Skeletal muscle cell (primary cell): ENCODE measurements at regions not wholly inside any gene's neighbourhood (a gene's known extent, or its start where the extent isn't known, plus 50 kb on each side); places are given as distances from the start of the nearest gene placed in this dataset.

Experiments used
- DNase-seq: peaks from one replicate; pipeline ENCODE4 v3.0.0-alpha.2; 2010; ENCODE audit warnings: low read depth
- H3K4me3 ChIP-seq: 2 replicates; pipeline ENCODE4 v1.5.1; 2011; ENCODE audit warnings: low read depth, mild to moderate bottlenecking, control low read depth, low read length, moderate library complexity

DNA sequence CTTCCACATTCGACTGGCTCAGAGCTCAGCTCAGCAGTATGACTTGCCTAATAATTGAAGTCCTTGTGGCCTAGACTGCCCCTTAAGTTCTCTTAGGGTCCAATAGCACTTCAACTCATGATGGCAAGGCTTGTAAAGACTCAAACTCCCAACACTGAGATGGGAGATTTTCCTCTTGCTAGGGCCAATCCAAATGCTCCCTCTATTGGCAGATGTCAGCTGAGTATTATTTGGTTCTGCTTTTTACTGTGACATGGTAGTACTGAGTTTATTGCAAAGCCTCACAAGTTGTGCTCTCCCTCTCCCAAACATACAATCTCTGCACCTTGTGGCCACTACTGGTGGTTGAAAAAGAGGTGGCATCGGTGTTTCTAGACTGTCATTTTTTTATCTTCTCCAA, 164.2 kb downstream of the ALG10 start:
- no peak overlapping the region for H3K4me3 ChIP-seq
- DNase-seq = no peak

DNA sequence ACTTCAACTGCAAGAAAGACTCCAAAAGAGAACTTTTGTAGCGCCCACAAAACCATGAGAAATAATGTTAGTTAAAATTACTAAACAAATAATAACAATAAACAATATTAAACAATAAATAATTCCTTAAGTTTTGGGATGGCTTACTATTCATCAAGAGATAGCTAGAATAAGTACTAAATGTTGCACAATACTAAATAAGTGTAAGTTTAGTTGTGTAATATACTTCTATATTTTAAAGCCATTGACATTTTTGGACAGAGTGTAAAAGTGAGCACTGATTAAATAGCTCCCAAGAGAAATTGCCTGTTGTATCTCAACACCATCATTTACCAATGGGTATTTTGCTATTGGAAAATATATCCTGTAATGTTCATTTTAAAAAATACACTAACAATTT, 166.7 kb downstream of the ALG10 start:
- H3K4me3 ChIP-seq = no peak overlapping the region
- DNase-seq = no peak

GRCh38 chr12:34190054-34190453, 167.8 kb downstream of the ALG10 start:
- H3K4me3 ChIP-seq = no peak overlapping the region
- no peak for DNase-seq

GRCh38 chr12:34198924-34199323, 176.6 kb downstream of the ALG10 start:
- no peak overlapping the region for H3K4me3 ChIP-seq
- no peak for DNase-seq

GRCh38 chr12:34203866-34204620, 181.7 kb downstream of the ALG10 start:
- no peak overlapping the region for H3K4me3 ChIP-seq

DNA sequence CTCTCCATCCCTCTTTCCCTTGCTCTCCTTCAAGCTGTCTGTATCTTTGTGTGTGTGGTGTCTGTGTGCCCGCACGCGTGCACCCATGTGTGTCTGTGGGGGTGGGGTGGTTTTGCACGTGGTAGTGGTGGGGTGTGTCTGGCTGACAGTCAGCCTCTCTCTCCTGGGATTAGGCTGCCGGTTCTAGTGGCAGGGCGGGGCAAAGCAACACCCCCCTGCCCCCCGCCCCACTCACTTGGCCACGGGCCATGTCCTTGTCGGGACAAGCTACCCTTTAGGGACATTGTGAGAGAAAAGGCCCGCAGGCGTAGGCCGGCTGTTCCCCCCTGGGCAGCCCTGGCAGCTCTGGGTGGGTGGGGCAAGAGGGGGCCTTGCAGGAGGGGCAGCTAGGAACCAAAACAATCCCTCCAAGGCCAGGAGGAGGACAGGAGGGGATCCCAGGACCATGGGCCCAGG, 182.6 kb downstream of the ALG10 start:
- DNase-seq = no peak
- H3K4me3 ChIP-seq = no peak overlapping the region

More at GRCh38 chr12:34203866-34204620, 181.7 kb downstream of the ALG10 start:
- no peak for DNase-seq

DNA sequence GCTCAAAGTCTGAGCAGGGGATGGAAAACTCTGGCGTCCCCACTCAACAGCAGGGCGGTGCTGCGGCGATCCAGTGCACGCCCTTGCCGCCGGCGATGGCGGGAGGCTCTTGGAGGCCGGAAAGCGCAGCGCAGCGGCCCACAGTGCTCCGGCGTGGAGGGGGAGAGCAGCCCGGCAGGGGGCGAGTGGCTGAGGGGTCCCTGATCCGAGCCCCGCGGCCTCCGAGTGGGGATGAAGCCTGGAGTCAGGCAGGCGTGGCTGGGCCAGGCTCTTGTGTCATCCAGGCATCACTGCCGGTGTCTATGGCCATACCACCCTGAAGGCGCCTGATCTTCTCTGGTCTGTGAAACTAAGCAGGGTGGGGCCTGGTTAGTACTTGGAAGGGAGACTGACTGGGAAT, 183.1 kb downstream of the ALG10 start:
- no peak overlapping the region for H3K4me3 ChIP-seq
- no peak for DNase-seq

- no peak overlapping the region for H3K4me3 ChIP-seq
- no peak for DNase-seq
Observed at GRCh38 chr12:34206061-34206785, 183.9 kb downstream of the ALG10 start.

DNA sequence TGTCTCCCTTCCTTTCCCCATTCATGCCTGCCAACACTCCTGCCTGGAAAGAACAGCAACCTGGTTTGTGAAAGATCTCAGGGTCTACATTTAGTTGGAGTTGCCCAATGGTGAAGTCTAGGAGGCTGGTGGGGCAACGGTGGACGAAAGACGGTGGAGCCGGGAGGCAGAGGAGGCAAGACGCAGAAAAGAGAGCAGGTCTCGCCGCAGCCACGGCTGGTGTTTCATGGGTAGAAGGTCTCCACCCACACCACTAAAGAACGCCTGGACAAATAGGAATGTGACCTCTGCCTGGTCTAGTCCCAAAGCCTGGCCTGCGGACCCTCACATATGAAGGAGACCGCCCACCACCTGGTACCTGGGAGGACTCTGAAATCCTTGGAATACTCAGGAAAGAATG, 185.6 kb downstream of the ALG10 start:
- no peak for DNase-seq
- no peak overlapping the region for H3K4me3 ChIP-seq

DNA sequence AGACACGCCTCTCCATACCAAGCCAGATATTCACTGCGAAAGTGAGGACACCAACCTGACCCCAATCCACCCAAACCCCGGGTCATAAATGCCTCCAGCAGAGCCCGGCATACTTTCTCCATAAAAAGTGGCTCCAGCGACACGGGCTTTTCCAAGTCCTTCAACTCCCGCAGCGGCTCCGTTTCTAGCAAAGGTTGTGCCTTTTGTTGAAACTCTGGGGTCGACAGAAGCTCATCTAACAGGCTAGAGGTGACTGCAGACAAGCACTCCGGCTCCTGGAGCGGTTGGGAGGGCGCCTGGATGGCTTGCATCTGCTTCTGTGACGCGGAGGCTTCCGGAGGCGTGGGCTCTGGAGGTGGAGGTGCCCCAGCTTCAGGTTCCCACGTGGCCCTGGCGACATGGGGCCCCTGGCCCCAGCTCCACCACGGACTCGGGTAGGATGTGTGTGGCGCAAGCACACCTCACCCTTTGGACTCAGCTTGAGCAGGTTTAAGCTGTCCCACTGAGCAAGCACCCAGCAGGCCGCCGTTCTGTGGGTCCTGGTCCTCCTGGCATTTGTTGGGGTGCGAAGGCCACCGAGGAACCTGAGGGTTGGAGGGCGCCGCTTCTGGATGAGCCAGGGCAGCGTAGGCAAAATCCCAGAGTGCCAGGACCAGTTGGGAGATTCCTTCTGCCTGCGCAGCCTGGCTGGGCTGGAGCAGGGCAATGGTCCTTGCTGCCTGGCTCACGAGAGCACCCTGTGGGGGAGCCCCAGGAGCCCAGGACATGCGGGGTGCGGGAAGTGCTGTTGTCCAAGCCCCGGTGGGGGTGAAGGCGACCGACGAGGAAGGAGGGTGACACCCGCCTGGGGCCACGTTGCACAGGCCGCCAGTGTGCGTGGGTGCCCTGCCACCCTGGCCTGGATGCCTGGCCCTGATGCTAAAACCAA, 186.3 kb downstream of the ALG10 start:
- DNase-seq = no peak
- H3K4me3 ChIP-seq = no peak overlapping the region

DNA sequence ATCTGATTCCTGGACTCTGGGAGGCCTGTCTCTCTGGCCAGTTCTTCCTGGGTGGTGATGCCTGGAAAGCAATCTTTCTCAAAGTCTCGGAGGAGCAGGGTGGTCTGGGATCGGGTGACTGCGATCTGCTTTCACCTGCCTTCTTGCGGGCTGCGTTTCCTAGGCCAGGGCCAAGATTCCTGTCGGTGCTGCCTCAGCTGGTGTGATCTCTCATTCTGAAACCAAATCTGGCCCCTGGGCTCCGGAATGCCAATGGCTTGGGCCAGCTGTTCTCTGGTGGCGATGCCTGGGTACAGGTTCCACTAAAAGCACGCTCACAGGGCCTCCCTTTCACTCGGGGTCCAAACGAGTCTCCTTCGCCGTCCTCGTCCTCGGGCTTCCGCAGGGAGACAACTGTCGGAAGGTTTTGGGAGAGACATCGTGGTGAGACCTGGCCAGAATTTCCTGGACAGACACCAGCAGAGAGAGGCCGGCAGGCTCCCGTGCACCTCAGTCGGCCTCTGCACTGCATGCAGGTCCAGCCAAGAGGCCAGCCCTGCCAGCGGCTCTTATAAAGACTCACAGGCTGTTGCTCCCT, 187.1 kb downstream of the ALG10 start:
- no peak for DNase-seq
- no peak overlapping the region for H3K4me3 ChIP-seq

DNA sequence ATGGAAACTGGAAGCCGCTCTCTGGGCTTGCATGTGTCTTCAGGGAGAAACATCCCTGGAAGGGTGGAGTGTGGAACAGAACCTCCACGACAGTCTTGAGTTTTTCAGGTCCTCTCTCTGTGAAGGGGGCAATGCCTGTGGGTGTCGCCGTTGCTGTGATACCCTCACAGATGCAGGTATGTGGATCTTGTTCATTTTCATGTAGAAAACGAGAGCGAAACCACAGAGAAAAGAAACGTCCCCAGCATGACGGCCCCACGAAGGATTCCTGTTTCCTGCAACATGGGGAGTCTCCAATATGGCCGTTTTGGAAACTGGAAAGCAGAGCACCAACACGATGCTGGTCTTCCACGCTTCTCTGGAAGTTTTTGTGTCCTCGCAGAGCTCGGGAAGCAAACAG, 187.9 kb downstream of the ALG10 start:
- H3K4me3 ChIP-seq = no peak overlapping the region
- no peak for DNase-seq

DNA sequence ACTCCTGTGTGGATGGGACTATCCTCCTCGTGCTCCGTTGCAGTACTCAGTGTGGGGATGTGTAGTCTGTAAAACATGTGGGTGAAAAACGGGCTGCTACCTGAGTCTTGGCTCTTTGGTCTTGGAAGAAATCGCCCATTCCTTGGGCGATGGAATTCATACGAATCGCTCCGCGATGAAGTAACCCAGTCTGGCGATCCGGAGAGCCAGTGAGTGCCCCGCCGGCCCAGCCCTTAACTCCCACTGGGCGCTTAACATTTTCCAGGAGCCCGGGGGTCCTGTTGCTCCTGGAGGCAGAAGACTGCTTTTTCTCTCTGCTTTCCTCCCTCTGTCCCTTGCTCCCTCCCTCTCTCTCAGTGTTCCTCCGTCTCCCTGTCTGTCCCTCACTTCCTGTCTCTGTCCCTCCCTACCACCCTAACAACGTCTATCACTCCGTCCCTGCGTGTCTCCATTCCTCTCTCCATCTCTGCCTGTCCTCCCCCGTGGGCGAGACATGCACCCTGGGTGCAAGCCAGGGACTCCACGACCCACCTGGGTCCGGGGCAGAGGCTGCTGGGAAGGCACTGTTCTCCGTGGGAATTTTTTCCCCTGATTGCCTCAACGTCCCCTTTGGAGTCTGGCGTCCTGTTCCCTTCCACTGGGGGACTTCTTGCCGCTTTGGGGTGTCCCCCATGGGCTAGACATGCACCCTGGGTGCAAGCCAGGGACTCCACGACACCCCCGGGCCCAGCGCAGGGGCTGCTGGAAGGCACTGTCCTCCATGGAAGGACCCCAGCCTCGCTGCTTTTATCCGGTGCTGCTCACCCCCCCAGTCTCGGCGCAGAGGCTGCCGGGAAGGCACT, 188.6 kb downstream of the ALG10 start:
- DNase-seq = no peak

GRCh38 chr12:34212651-34213050, 190.4 kb downstream of the ALG10 start:
- no peak for DNase-seq
- H3K4me3 ChIP-seq = no peak overlapping the region

More for the DNA sequence above, 188.6 kb downstream of the ALG10 start:
- no peak overlapping the region for H3K4me3 ChIP-seq

- DNase-seq = no peak
- H3K4me3 ChIP-seq = no peak overlapping the region
Observed at GRCh38 chr12:34214011-34214410, 191.7 kb downstream of the ALG10 start.

GRCh38 chr12:34215213-34215892, 193.1 kb downstream of the ALG10 start:
- DNase-seq = no peak
- H3K4me3 ChIP-seq = no peak overlapping the region

DNA sequence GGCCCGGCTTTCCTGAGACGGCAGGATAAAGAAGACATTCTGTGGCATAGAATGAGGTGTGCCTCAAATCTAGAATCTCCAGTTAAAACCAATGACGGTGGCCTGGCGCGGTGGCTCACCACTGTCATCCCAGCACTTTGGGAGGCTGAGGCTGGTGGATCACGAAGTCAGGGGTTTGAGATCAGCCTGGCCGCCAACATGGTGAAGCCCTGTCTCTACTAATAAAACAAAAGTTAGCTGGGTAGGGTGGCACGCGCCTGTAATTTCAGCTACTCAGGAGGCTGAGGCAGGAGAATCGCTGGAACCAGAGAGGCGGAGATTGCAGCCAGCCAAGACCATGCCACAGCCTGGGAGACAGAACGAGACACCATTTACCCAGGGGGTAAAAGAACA, 193.6 kb downstream of the ALG10 start:
- DNase-seq = no peak
- no peak overlapping the region for H3K4me3 ChIP-seq

- no peak for DNase-seq
- H3K4me3 ChIP-seq = no peak overlapping the region
Observed at GRCh38 chr12:34217660-34218059, 195.4 kb downstream of the ALG10 start.
